22Rv1 (cell line): ENCODE measurements at regions not wholly inside any gene's neighbourhood (a gene's known extent, or its start where the extent isn't known, plus 50 kb on each side); places are given as distances from the start of the nearest gene placed in this dataset.

Experiments used
- CTCF ChIP-seq: fragments of 450-650 bp; IDR thresholded peaks from 2 replicates; pipeline ENCODE4 v1.5.1; 2017; ENCODE audit warnings: mild to moderate bottlenecking
- ZFX ChIP-seq: fragments of 450-650 bp; IDR thresholded peaks from 2 replicates; pipeline ENCODE4 v1.6.1; 2017; ENCODE audit warnings: antibody characterized with exemption, borderline replicate concordance

- TF ChIP-seq CTCF (no peak), ZFX (no peak)
These were observed 219.2 kb downstream of the ENC1 start for GRCh38 chr5:74421377-74421776.
